SK-N-SH treated with all-trans-retinoic acid at 6 μM for 48 hours (cell line): ENCODE measurements at regions not wholly inside any gene's neighbourhood (a gene's known extent, or its start where the extent isn't known, plus 50 kb on each side); places are given as distances from the start of the nearest gene placed in this dataset.

Experiments
- ATAC-seq: fragments of 200-7000 bp; cut with Tn5 transposase; 3 replicates; pipeline ENCODE4 v1.9.1; 2020; ENCODE audit warnings: mild to moderate bottlenecking, moderate library complexity
- ARNTL ChIP-seq: fragments of 450-650 bp; formaldehyde crosslinking; IDR thresholded peaks from 2 replicates; pipeline ENCODE4 v1.5.0; 2020; ENCODE audit warnings: low read depth, mild to moderate bottlenecking, moderate library complexity, borderline replicate concordance
- CSDC2 ChIP-seq: fragments of 250-450 bp; sonication (Bioruptor Pico); IDR thresholded peaks from 2 replicates; pipeline ENCODE4 v1.5.0; 2020; ENCODE audit warnings: mild to moderate bottlenecking, moderate library complexity
- ESRRG ChIP-seq: fragments of 250-450 bp; sonication (Bioruptor Pico); IDR thresholded peaks from 2 replicates; pipeline ENCODE4 v1.6.1; 2021; ENCODE audit warnings: mild to moderate bottlenecking
- ISL1 ChIP-seq: fragments of 250-450 bp; sonication (Bioruptor Pico); IDR thresholded peaks from 2 replicates; pipeline ENCODE4 v2.1.2; 2022; ENCODE audit warnings: mild to moderate bottlenecking, moderate library complexity
- OSR1 ChIP-seq: fragments of 250-450 bp; sonication (Bioruptor Pico); IDR thresholded peaks from 2 replicates; pipeline ENCODE4 v1.8.0; 2022; ENCODE audit warnings: moderate library complexity, mild to moderate bottlenecking, inconsistent platforms
- TSHZ2 ChIP-seq: fragments of 250-450 bp; sonication (Bioruptor Pico); IDR thresholded peaks from 2 replicates; pipeline ENCODE4 v1.5.0; 2020; ENCODE audit warnings: mild to moderate bottlenecking, moderate library complexity
- ZC3H10 ChIP-seq: fragments of 250-450 bp; sonication (Bioruptor Pico); IDR thresholded peaks from 2 replicates; pipeline ENCODE4 v1.5.1; 2021; ENCODE audit warnings: mild to moderate bottlenecking, moderate library complexity
- ZFP30 ChIP-seq: fragments of 450-650 bp; formaldehyde crosslinking; IDR thresholded peaks from 2 replicates; pipeline ENCODE4 v1.5.0; 2022; ENCODE audit warnings: mild to moderate bottlenecking, moderate library complexity
- TF ChIP-seq, protein P1 (sequence below): fragments of 250-450 bp; sonication (Bioruptor Pico); IDR thresholded peaks from 2 replicates; pipeline ENCODE4 v1.8.0; 2020; ENCODE audit warnings: mild to moderate bottlenecking, moderate library complexity, borderline replicate concordance
- TF ChIP-seq, protein P2 (sequence below): fragments of 250-450 bp; sonication (Bioruptor Pico); IDR thresholded peaks from 2 replicates; pipeline ENCODE4 v1.5.1; 2021; ENCODE audit warnings: mild to moderate bottlenecking, moderate library complexity

GRCh38 chr16:64236316-64236715 lies 885.5 kb downstream of the CDH11 start (continued):
- TF ChIP-seq TSHZ2 (CRISPR knock-in tag) (no peak), CSDC2 (CRISPR knock-in tag) (no peak), OSR1 (CRISPR knock-in tag) (no peak)
- TF ChIP-seq, protein P1, sequence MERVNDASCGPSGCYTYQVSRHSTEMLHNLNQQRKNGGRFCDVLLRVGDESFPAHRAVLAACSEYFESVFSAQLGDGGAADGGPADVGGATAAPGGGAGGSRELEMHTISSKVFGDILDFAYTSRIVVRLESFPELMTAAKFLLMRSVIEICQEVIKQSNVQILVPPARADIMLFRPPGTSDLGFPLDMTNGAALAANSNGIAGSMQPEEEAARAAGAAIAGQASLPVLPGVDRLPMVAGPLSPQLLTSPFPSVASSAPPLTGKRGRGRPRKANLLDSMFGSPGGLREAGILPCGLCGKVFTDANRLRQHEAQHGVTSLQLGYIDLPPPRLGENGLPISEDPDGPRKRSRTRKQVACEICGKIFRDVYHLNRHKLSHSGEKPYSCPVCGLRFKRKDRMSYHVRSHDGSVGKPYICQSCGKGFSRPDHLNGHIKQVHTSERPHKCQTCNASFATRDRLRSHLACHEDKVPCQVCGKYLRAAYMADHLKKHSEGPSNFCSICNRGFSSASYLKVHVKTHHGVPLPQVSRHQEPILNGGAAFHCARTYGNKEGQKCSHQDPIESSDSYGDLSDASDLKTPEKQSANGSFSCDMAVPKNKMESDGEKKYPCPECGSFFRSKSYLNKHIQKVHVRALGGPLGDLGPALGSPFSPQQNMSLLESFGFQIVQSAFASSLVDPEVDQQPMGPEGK = no peak

GRCh38 chr16:64234200-64234599 lies 887.7 kb downstream of the CDH11 start:
- TF ChIP-seq ARNTL (CRISPR knock-in tag) (no peak), CSDC2 (CRISPR knock-in tag) (no peak), OSR1 (CRISPR knock-in tag) (no peak), ZFP30 (CRISPR knock-in tag) (no peak), TSHZ2 (CRISPR knock-in tag) (no peak)
- TF ChIP-seq, protein P2, sequence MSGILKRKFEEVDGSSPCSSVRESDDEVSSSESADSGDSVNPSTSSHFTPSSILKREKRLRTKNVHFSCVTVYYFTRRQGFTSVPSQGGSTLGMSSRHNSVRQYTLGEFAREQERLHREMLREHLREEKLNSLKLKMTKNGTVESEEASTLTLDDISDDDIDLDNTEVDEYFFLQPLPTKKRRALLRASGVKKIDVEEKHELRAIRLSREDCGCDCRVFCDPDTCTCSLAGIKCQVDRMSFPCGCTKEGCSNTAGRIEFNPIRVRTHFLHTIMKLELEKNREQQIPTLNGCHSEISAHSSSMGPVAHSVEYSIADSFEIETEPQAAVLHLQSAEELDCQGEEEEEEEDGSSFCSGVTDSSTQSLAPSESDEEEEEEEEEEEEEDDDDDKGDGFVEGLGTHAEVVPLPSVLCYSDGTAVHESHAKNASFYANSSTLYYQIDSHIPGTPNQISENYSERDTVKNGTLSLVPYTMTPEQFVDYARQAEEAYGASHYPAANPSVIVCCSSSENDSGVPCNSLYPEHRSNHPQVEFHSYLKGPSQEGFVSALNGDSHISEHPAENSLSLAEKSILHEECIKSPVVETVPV = no peak
- ATAC-seq = no peak

- TF ChIP-seq OSR1 (CRISPR knock-in tag) (no peak), TSHZ2 (CRISPR knock-in tag) (no peak)
- TF ChIP-seq, protein P1 = no peak
- ATAC-seq = no peak
Measured at GRCh38 chr16:64225696-64226095, 896.2 kb downstream of the CDH11 start.

GRCh38 chr16:64225036-64225435 lies 896.8 kb downstream of the CDH11 start:
- TF ChIP-seq ZC3H10 (CRISPR knock-in tag) (no peak), ISL1 (CRISPR knock-in tag) (no peak), ESRRG (no peak), TSHZ2 (CRISPR knock-in tag) (no peak)
- ATAC-seq = no peak
